GM21360 (cell line): ENCODE measurements at regions not wholly inside any gene's neighbourhood (a gene's known extent, or its start where the extent isn't known, plus 50 kb on each side); places are given as distances from the start of the nearest gene placed in this dataset.
"Not testable (repeated sequence)": the region's sequence is repeated elsewhere in the genome, so short reads cannot be mapped to it uniquely, and the experiment has no call there.

Experiments
- ATAC-seq: cut with Tn5 transposase; IDR thresholded peaks from one replicate; pipeline ENCODE4 v1.9.1; 2021; ENCODE audit warnings: mild to moderate bottlenecking, moderate library complexity; ENCODE audit not compliant: unreplicated experiment

- no peak for ATAC-seq
Measured at GRCh38 chr20:5696011-5696559, 54.1 kb upstream of the SHLD1 start.

DNA sequence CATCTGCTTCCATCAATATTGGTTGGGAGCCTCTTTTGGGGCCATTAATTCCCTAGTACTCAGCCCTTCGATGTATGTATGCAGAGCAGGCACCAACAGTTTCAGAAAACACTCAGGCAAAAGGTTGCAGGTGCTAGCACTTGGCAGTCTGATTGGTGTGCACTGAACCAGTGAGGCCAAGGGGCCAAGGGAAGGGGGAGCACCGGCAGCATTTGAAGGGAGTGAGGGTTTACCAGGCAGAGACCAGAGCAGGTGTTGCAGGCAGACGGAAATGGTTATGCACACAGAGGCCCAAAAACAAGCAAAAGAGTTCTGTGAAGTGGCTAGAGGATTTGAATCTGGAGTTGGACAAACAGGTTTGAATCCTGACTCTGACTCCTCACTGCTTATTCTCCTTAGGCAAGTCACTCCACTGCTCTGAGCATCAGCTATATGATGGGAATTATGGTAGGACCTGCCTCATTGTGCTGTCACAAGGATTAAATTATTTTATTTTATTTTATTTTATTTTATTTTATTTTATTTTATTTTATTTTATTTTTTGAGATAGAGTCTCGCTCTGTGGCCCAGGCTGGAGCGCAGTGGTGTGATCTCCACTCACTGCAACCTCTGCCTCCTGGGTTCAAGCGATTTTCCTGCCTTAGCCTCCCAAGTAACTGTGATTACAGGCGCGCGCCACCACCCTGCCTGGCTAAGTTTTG is 58.1 kb upstream of the SHLD1 start:
- ATAC-seq = peak; percentile 98

- no peak for ATAC-seq
Measured at GRCh38 chr20:5689463-5689862, 60.7 kb upstream of the SHLD1 start.

GRCh38 chr20:5688431-5688972 is 61.7 kb upstream of the SHLD1 start:
- ATAC-seq = no peak

GRCh38 chr20:5687884-5688283 is 62.3 kb upstream of the SHLD1 start:
- no peak for ATAC-seq

DNA sequence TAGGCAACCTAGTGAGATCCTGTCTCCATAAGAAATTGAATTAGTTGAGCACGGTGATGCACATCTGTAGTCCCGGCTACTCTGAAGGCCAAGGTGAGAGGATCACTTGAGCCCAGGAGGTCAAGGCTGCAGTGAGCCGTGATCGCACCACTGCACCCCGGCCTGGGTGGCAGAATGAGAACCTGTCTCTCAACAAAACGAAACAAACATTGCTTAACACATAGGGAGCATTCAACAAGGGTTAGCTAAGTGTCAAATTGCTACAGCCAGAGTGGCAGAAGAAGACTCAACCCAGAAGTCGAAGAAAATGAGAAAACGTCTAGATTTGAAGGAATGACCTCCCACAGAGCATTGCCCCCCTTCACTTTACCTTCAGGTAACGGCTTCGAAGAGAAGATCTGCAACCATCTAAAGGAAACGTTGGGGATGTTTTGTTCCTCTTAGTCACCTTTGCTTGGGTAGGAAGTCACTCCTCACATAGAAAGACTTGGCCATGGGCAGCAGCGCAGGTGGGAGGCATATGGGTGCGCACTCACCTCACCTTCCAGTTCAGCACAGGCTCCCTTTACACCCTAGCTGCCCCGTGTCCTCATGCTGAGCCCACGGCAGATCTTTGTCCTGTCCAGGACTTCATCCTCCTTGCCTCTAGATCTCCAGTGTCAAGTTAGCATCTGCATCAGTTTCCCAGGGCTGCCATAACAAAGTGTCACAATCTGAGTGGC is 63.7 kb upstream of the SHLD1 start:
- no peak for ATAC-seq

GRCh38 chr20:5682556-5682955 is 67.6 kb upstream of the SHLD1 start:
- not testable (repeated sequence) for ATAC-seq

DNA sequence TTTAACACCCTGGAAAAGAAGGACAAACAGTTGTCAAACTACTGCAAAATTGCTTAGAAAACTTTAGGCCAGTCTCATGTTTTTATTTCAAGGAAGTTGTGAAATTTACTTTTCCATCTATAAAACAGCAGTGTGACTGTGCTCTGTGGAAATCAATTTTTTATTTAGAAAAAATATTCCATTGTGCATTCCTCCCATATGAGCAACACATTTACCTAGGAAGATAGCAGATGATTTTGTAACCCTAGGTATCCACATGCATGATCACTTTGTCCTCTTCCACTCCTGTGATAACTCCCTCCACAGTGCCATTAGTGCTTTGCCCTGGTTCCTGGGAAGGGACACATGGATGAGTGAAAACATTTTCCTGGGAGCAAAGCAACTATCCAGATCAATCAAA is 69.4 kb upstream of the GPCPD1 start:
- no peak for ATAC-seq

DNA sequence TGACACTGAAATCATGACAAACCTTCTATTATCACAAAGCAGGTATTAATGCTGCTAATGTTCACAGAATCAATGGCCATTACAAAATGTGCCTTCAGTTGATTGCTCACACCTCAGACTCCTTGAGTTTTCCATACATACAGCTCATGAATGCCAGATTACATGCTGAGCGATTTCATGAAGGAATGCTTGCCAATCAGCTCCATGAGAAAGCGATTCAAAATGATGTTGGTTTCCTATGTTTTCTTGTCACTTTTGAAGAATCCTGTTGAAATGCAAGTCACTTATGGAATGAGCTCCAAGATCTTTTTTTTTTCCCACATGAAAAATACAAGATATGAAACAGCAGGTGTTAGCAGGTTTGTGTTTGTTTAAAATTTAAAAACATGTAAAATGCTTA is 68.0 kb upstream of the GPCPD1 start:
- no peak for ATAC-seq

DNA sequence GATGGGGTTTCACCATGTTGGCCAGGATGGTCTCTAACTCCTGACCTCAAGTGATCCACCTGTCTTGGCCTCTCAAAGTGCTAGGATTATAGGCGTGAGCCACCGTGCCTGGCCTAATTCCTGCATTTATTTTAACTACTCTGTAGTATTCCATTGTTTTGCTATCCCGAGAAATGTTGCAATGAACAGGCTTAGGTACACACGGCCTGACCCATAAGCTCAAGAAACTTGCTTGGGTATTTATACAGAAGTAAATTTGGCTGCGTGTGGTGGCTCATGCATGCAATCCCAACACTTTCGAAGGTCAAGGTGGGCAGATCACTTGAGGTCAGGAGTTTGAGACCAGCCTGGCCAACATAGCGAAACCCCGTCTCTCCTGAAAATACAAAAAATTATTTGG is 67.1 kb upstream of the GPCPD1 start:
- not testable (repeated sequence) for ATAC-seq

- ATAC-seq = no peak
Measured at GRCh38 chr20:5677389-5677788, 66.6 kb upstream of the GPCPD1 start.

DNA sequence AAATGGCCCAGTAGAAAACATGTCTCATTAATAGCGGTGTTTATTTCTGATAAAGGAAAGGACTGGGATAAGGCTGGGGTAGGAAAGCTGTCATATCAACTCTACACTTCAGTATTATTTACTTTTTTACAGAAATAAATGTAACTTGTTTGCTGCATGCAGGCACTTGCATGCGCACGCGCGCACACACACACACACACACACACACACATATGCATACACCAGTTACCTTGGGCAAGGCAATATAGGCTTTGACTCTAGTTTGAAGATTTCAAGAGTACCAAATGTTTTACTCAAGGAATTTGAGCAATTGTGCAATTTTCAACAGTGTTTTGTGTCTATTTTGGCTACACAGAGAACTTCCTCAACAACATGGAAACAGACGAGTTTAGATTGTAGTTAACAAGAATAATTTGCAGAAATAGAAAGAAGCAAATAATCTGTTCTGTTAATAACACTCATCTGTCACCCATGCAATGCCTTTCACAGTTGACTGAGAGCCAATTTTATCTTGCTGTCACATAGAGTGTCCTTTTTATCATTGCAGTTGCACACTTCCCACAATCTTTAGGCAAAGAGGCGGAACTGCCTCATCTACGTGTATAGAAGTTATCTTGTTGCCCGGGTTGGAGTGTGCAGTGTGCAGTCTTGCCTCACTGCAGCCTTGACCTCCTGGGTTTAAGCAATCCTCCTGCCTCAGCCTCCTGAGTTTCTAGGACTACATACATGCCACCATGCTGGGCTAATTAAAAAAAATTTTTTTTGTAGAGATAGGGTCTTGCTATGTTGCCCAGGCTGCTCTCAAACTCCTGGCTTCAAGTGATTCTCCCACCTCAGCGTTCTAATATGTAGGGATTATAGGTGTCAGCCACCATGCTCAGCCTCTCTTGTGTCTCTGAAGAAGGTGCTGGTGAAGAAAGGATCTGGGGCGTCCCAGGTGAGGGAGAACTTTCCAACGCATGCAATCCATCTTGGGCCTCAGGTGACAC is 64.6 kb upstream of the GPCPD1 start:
- no peak for ATAC-seq

DNA sequence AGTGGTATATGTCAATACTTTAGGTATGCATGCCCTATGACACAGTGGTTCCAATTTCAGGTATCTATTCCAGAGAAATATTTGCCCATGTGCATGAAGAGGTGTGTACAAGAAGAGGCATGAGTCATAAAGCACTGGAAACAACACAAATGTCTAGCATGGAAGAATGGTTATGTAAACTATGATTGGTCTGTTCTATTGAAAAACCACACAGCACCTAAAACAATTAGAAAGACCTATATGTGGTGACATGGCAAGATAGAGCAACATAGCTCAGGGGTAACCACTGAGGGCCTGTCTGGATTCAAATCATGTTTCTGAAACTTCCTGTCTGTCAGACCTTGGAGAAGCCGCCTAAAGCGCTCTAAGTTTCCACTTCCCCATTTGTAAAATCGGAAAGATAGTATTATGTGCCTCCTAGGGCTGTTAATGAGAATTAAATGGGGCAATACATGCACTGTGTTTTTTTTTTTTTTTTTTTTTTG is 63.4 kb upstream of the GPCPD1 start:
- ATAC-seq = peak; percentile 92

DNA sequence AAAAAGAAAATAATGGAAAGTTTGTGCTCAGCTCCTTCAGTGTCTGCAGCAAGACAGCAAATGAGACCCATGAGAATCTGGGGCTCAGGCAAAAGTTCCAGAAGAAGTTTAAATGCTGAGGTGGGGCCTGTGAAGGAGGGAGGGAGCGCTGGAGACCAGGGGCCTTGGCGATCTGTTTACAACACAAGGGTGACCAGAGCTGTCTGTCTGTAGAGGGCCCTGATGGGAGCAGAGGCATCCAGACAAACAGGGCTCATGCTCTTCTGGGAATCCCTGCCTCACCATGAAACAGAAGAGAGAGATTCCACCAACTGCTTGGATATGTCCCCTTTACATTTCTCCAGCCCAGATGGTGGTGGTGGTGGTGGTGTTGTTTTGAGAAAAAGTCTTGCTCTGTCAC is 60.1 kb upstream of the GPCPD1 start:
- no peak for ATAC-seq

- no peak for ATAC-seq
Measured at GRCh38 chr20:5670036-5670536, 59.3 kb upstream of the GPCPD1 start.

DNA sequence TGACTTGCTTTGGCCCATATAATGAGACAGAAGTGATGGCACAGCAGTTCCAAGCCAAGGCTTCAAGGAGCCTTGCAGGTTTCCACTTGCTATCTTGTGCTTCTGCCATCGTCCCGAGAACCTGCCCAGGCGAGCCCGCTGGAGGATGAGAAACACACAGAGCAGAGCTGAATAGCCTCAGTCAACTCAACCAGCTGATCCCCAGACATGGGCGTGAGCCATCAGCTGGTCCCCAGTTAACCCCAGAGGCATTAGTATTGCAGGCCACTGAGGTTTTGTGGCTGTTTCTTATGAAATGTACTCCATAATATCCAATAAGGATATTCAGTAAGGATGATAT is 57.7 kb upstream of the GPCPD1 start:
- no peak for ATAC-seq

DNA sequence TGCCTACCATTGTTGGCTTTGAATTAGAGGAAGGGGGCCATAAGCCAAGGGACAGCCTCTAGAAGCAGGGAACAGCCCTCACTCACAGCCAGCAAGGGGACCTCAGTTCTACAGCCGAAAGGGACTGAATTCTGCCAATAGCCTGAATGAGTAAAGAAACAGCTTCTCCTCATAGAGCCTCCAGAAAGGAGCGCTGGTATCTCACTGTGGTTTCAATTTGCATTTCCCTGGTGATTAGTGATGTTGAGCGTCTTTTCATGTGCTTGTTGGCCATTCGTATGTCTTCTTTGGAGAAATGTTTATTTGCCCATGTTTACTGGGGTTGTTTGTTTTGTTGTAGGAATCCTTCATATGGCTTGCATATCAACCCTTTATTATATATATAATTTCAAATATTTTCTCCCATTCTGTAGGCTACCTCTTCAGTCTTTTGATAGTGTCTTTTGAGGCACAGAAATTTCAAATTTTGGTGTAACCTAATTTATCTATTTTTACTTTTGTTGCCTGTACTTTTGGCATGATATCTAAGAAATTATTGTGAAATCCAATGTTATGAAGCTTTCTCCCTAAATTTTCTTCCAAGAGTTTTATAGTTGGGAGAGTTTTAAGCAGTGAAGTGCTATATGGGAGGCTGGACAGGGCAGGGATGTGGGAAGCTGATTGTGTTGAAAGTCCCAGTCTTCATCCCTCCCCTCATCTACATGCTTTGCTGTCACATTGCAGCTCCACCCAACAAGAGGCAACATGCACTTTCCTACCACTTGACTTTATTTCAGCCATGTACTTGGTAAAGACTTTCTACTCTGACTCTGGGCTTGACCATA is 57.1 kb upstream of the GPCPD1 start:
- ATAC-seq = no peak

GRCh38 chr20:5665417-5665816 is 54.6 kb upstream of the GPCPD1 start:
- no peak for ATAC-seq

DNA sequence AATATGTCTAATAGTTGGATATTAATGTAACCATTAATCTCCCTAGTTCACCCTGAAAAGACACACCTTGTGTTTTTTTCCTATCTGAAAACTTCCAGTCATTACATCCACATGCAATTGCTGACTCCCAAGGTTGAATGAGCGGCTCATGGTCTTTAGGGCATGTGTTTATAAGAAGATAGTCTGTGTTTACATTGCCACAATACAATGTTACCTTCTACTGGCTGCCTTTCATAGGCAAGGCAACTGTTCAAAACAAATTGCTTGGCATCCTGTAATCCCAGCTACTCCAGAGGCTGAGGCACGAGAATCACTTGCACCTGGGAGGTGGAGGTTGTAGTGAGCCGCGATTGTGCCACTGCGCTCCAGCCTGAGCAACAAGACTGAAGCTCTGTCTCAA is 52.6 kb upstream of the GPCPD1 start:
- ATAC-seq = no peak

DNA sequence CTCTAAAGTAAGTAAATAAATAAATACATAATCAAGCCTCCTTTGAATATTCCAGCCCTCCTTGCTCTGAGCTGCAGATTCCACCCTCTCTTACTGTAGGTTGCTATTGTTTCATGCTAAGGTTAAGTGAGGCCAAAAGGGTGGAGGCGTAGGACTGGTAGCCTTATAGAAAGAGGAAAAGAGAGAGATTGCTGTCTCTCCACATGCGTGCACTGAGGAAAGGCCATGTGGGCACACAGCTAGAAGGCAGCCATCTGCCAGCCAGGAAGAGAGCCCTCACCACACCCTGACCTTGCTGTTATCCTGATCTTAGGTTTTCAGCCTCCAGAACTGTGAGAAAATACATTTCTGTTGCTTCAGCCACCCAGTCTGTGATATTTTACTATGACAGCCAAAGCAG is 52.0 kb upstream of the GPCPD1 start:
- ATAC-seq = no peak
